OCI-LY3 (cell line): ENCODE measurements at regions not wholly inside any gene's neighbourhood (a gene's known extent, or its start where the extent isn't known, plus 50 kb on each side); places are given as distances from the start of the nearest gene placed in this dataset.
A peak's percentile ranks its signal among the peaks of the same experiment; 100 is the strongest.

Source experiments
- H2AFZ ChIP-seq: fragments of 200-600, 300-600 bp; shearing (Covaris generic); 2 replicates; pipeline ENCODE4 v1.6.0; 2014; ENCODE audit warnings: antibody characterized with exemption, low read depth, low read length
- H3K27ac ChIP-seq: fragments of 200-600, 300-600 bp; sonication (generic); 2 replicates; pipeline ENCODE4 v1.5.1; 2014; ENCODE audit warnings: mild to moderate bottlenecking, low read length, moderate library complexity, mixed read lengths
- H3K27me3 ChIP-seq: fragments of 200-600, 300-600 bp; sonication (generic); 2 replicates; pipeline ENCODE4 v1.6.1; 2014; ENCODE audit warnings: low read depth, low read length, mixed read lengths
- H3K36me3 ChIP-seq: fragments of 200-600, 300-600 bp; sonication (generic); replicated peaks from 2 replicates; pipeline ENCODE3; 2014; ENCODE audit warnings: low read depth, low read length, mixed read lengths
- H3K4me1 ChIP-seq: fragments of 300-600, 200-600 bp; sonication (generic); 2 replicates; pipeline ENCODE4 v1.6.1; 2014; ENCODE audit warnings: low read length, mixed read lengths
- H3K4me2 ChIP-seq: fragments of 200-600, 300-600 bp; sonication (generic); 2 replicates; pipeline ENCODE4 v1.6.1; 2014; ENCODE audit warnings: low read length, mixed read lengths
- H3K4me3 ChIP-seq: fragments of 300-600, 200-600 bp; sonication (generic); 2 replicates; pipeline ENCODE4 v1.5.1; 2014; ENCODE audit warnings: antibody characterized with exemption, mild to moderate bottlenecking, low read length, moderate library complexity
- H3K79me2 ChIP-seq: fragments of 300-600, 200-600 bp; shearing (Covaris generic); 2 replicates; pipeline ENCODE4 v1.6.1; 2014; ENCODE audit warnings: mild to moderate bottlenecking, low read length, mixed read lengths
- H3K9ac ChIP-seq: fragments of 300-600, 200-600 bp; shearing (Covaris generic); 2 replicates; pipeline ENCODE4 v1.6.0; 2014; ENCODE audit warnings: mild to moderate bottlenecking, low read length, moderate library complexity
- H3K9me3 ChIP-seq: fragments of 200-600, 300-600 bp; shearing (Covaris generic); 2 replicates; pipeline ENCODE4 v1.6.1; 2014; ENCODE audit warnings: low read length, mixed read lengths; ENCODE audit not compliant: insufficient read depth
- H4K20me1 ChIP-seq: fragments of 200-600, 300-600 bp; sonication (generic); 2 replicates; pipeline ENCODE4 v1.6.1; 2016; ENCODE audit warnings: low read length, mixed read lengths; ENCODE audit not compliant: insufficient read depth
- EZH2phosphoT487 ChIP-seq: fragments of 200-600 bp; shearing (Covaris generic); IDR thresholded peaks from 2 replicates; pipeline ENCODE4 v1.6.1; 2018; ENCODE audit warnings: antibody characterized with exemption, mixed run types, low read depth
- TF ChIP-seq, protein P1 (sequence below): fragments of 200-600, 300-600 bp; sonication (generic); IDR thresholded peaks from 2 replicates; pipeline ENCODE4 v1.5.1; 2014; ENCODE audit warnings: antibody characterized with exemption, low read length, low read depth

DNA sequence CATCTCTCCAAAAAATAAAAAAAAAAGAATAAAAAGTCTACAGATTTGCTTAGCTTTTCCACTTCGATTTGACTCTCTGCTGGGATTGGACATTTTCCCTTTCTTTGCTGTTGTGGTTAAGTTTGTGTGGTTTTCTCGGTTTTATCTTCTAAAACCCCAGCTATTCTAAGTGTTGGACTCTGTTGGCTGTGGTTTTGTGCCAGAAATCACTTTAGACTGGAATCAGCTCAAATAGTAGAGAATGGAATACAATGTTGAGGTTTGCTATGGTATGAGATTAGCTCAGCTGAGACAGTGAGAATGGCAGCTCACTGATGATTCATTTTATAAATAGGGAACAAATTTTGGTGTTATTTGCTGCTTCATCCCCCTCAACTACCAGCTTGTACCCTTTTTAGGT lies 116.0 kb downstream of the BUB3 start:
- H3K4me3 ChIP-seq, result no peak overlapping the region
- no peak overlapping the region for H2AFZ ChIP-seq
- H3K27ac ChIP-seq, result no peak overlapping the region
- no peaks in the 10 kb centered on the region for H3K4me1 ChIP-seq
- H3K4me2 ChIP-seq, result no peak overlapping the region
- H4K20me1 ChIP-seq, result no peaks in the 10 kb centered on the region
- H3K79me2 ChIP-seq, result no peaks in the 10 kb centered on the region
- TF ChIP-seq EZH2phosphoT487, result no peak
- no peaks in the 10 kb centered on the region for H3K36me3 ChIP-seq
- H3K9ac ChIP-seq, result no peak overlapping the region
- no peaks in the 10 kb centered on the region for H3K27me3 ChIP-seq
- no peaks in the 10 kb centered on the region for H3K9me3 ChIP-seq

DNA sequence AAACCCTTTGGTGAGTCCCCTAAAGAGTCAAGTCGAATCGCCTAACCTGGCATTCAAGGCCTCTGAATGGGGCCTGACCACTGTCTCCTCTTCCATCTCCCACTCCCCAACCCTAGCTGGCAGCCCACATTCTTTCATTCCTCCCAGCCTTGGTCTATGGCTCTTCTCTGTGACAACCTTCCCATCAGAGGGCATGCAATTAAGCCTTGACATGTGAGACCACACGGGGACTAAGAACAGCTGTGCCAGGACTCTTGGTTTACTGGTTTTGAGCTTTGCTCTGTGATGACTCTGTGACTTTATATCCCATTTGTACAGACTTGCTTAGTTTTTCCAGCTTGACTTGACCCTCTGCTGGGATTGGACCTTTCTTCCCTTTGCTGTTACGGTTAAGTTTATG lies 116.6 kb downstream of the BUB3 start:
- H3K4me1 ChIP-seq, result no peaks in the 10 kb centered on the region
- no peak overlapping the region for H3K27ac ChIP-seq
- no peak overlapping the region for H3K4me2 ChIP-seq
- H3K79me2 ChIP-seq, result no peaks in the 10 kb centered on the region
- no peak overlapping the region for H2AFZ ChIP-seq
- H3K27me3 ChIP-seq, result no peaks in the 10 kb centered on the region
- no peak overlapping the region for H3K9ac ChIP-seq
- no peak overlapping the region for H3K4me3 ChIP-seq
- no peaks in the 10 kb centered on the region for H3K9me3 ChIP-seq
- H4K20me1 ChIP-seq, result no peaks in the 10 kb centered on the region
- TF ChIP-seq EZH2phosphoT487, result no peak
- no peaks in the 10 kb centered on the region for H3K36me3 ChIP-seq

DNA sequence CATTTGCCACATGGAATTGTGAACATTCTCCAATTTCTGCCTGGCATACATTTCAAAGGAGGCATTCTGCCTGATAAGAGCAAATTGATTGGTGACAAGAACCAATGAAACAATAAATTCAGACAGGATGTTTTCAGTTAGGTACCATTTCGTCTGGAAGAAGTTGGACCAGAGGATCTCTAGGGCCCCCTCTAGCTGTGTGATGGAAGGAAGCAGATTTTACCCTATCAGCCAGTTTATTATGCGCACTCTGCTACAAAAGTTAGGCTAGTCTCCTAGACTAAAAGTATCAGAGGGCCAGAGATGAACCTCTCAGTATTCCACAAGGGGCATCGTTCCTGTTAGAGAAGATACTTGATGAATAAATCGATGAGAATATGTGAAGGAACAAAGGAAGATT lies 118.0 kb downstream of the BUB3 start:
- Histone ChIP-seq H3K27ac (no peak overlapping the region), H3K9ac (no peak overlapping the region), H4K20me1 (no peaks in the 10 kb centered on the region), H3K36me3 (no peaks in the 10 kb centered on the region), H2AFZ (no peak overlapping the region), H3K27me3 (no peaks in the 10 kb centered on the region), H3K9me3 (no peaks in the 10 kb centered on the region), H3K4me3 (no peak overlapping the region), H3K4me2 (no peak overlapping the region), H3K4me1 (no peaks in the 10 kb centered on the region), H3K79me2 (no peaks in the 10 kb centered on the region)
- TF ChIP-seq, protein P1, sequence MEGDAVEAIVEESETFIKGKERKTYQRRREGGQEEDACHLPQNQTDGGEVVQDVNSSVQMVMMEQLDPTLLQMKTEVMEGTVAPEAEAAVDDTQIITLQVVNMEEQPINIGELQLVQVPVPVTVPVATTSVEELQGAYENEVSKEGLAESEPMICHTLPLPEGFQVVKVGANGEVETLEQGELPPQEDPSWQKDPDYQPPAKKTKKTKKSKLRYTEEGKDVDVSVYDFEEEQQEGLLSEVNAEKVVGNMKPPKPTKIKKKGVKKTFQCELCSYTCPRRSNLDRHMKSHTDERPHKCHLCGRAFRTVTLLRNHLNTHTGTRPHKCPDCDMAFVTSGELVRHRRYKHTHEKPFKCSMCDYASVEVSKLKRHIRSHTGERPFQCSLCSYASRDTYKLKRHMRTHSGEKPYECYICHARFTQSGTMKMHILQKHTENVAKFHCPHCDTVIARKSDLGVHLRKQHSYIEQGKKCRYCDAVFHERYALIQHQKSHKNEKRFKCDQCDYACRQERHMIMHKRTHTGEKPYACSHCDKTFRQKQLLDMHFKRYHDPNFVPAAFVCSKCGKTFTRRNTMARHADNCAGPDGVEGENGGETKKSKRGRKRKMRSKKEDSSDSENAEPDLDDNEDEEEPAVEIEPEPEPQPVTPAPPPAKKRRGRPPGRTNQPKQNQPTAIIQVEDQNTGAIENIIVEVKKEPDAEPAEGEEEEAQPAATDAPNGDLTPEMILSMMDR, result 0 out of 2 replicates have a peak, but pooled peaks have one; percentile 5
- no peak for TF ChIP-seq EZH2phosphoT487

DNA sequence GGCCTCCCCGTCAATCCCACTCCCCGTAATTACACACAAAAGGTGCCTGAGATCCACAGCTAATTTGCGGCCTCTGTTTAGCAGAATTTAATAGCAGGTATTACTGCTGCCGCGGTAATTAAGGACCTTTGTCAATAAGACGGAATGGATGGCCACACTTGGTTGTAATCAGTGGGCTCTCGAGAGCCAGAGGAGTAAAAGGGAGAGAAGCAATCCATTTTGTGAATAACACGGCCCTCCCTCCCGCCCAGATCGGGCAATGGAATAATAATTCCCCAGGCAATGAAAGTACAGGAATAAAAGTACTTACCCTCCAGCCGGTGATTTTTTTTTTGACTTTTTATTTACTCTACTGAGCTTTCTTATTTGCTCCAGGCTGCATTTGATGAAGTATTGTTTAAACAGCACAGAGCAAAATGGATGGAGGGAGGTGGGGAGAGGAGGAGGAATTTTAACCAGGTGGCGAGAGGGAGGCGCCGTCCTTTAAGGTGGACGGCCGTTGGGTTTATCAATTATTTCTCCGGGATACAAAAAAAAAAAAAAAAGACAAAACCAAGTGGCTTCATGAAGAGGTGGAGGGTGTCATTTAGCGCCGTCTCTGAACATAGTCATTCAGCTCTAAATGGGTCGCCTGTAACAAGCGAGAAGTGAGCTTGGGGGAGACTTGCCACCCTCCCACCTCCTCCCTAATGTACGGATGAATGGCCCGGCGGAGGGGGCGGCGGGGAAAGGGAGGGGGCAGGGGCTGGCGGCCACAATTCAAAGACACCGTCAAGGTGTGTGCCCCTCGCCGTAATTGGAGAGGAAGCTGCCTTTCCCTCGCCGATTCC lies 120.3 kb downstream of the BUB3 start:
- Histone ChIP-seq H3K27ac (no peak overlapping the region), H3K9ac (no peak overlapping the region), H3K9me3 (no peaks in the 10 kb centered on the region), H3K4me1 (no peaks in the 10 kb centered on the region), H3K27me3 (no peaks in the 10 kb centered on the region), H4K20me1 (no peaks in the 10 kb centered on the region), H3K36me3 (no peaks in the 10 kb centered on the region), H3K4me3 (no peak overlapping the region), H3K79me2 (no peaks in the 10 kb centered on the region), H3K4me2 (no peak overlapping the region), H2AFZ (no peak overlapping the region)
- TF ChIP-seq, protein P1, result no peak
- no peak for TF ChIP-seq EZH2phosphoT487

DNA sequence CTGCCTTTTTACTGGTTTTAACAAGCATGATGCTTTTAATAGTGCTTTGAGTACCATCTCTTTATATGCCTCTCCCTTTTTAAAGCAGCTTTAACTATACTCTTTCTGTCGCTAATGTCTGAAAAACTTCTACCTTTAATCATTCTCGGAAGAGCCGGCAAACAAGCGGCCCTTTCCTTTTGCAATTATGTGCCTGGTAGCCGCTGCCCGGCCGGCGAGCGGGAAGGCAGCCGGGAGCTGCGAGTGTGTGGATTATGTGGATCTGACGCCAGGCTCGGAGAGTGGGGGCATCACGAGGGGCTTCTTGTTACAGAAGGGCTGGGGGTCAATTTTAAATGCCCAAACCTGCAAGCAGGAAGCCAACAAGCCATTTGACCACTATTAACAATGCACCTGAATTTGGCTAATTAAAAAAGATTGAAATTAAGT lies 120.9 kb downstream of the BUB3 start:
- Histone ChIP-seq H4K20me1 (no peaks in the 10 kb centered on the region), H3K4me1 (no peaks in the 10 kb centered on the region), H3K9me3 (no peaks in the 10 kb centered on the region), H2AFZ (no peak overlapping the region), H3K4me2 (no peak overlapping the region), H3K79me2 (no peaks in the 10 kb centered on the region), H3K27ac (no peak overlapping the region), H3K27me3 (no peaks in the 10 kb centered on the region), H3K4me3 (no peak overlapping the region), H3K36me3 (no peaks in the 10 kb centered on the region), H3K9ac (no peak overlapping the region)
- no peak for TF ChIP-seq EZH2phosphoT487
- TF ChIP-seq, protein P1, result no peak
